ENCODE measurements at regions not wholly inside any gene's neighbourhood (a gene's known extent, or its start where the extent isn't known, plus 50 kb on each side); places are given as distances from the start of the nearest gene placed in this dataset.

- intact Hi-C loops (cut with micrococcal nuclease), result no loop called here
These were observed 104.0 kb upstream of the MAN1A1 start for GRCh38 chr6:119453242-119454200.

GRCh38 chr6:119449331-119450156, 100.0 kb upstream of the MAN1A1 start:
- no peak for ATAC-seq
- H3K4me3 Mint-ChIP-seq, result no peak overlapping the region
- no peaks in the 10 kb centered on the region for H3K9me3 Mint-ChIP-seq
- no peak for TF ChIP-seq CTCF (IDR thresholded peaks at IDR 0.05)
- no peak overlapping the region for H3K27ac Mint-ChIP-seq
- H3K27me3 Mint-ChIP-seq, result no peaks in the 10 kb centered on the region
- no peaks in the 10 kb centered on the region for H3K36me3 Mint-ChIP-seq (ENCODE audit: low read depth)
- POLR2A ChIA-PET, result no interaction called here
- peaks cover 12% of the 10 kb centered on the region for H3K4me1 Mint-ChIP-seq (ENCODE audit: low read depth)
- CTCF ChIA-PET, result no interaction called here
- DNase-seq, result no peak
- intact Hi-C loops (cut with micrococcal nuclease), result no loop called here

More at GRCh38 chr6:119453242-119454200, 104.0 kb upstream of the MAN1A1 start:
- Mint-ChIP-seq H3K4me1 (ENCODE audit: low read depth) (no peaks in the 10 kb centered on the region), H3K27me3 (no peaks in the 10 kb centered on the region), H3K9me3 (no peaks in the 10 kb centered on the region), H3K4me3 (no peak overlapping the region), H3K27ac (no peak overlapping the region), H3K36me3 (ENCODE audit: low read depth) (no peaks in the 10 kb centered on the region)
- CTCF ChIA-PET, result no interaction called here
- DNase-seq (no peak), ATAC-seq (no peak)
- no peak for TF ChIP-seq CTCF (IDR thresholded peaks at IDR 0.05)
- POLR2A ChIA-PET, result no interaction called here

- no peak for DNase-seq
- intact Hi-C loops (cut with micrococcal nuclease), result no loop called here
- no peaks in the 10 kb centered on the region for H3K27me3 Mint-ChIP-seq
- H3K36me3 Mint-ChIP-seq (ENCODE audit: low read depth), result peaks cover 2% of the 10 kb centered on the region
- no peak overlapping the region for H3K4me3 Mint-ChIP-seq
- ATAC-seq, result no peak
- ChIA-PET POLR2A (interaction anchor here (0.6 kb wide), 2 partner anchors 206 to 349 kb away, joined by 3 read pairs; no protein-coding TSS in a partner anchor), CTCF (interaction anchor here (1.4 kb wide), 1 partner anchor 87 kb away, joined by 3 read pairs; no protein-coding TSS in a partner anchor)
- peaks cover 16% of the 10 kb centered on the region for H3K4me1 Mint-ChIP-seq (ENCODE audit: low read depth)
- TF ChIP-seq CTCF (IDR thresholded peaks at IDR 0.05), result no peak
- no peak overlapping the region for H3K27ac Mint-ChIP-seq
- peaks cover 2% of the 10 kb centered on the region for H3K9me3 Mint-ChIP-seq
These were observed 98.4 kb upstream of the MAN1A1 start for GRCh38 chr6:119447921-119448320.

GRCh38 chr6:119446609-119447008, 97.0 kb upstream of the MAN1A1 start:
- peaks cover 16% of the 10 kb centered on the region for H3K4me1 Mint-ChIP-seq (ENCODE audit: low read depth)
- H3K27me3 Mint-ChIP-seq, result no peaks in the 10 kb centered on the region
- peaks cover 2% of the 10 kb centered on the region for H3K36me3 Mint-ChIP-seq (ENCODE audit: low read depth)
- no peak for TF ChIP-seq CTCF (IDR thresholded peaks at IDR 0.05)
- DNase-seq (no peak), ATAC-seq (no peak)
- no peak overlapping the region for H3K27ac Mint-ChIP-seq
- H3K9me3 Mint-ChIP-seq, result peaks cover 4% of the 10 kb centered on the region
- CTCF ChIA-PET, result no interaction called here
- intact Hi-C loops (cut with micrococcal nuclease), result no loop called here
- POLR2A ChIA-PET, result no interaction called here
- H3K4me3 Mint-ChIP-seq, result no peak overlapping the region

Measured in activated CD8-positive, alpha-beta T cell treated with anti-CD3 and anti-CD28 coated beads for 36 hours (primary cell).